ENCODE measurements at regions not wholly inside any gene's neighbourhood (a gene's known extent, or its start where the extent isn't known, plus 50 kb on each side); places are given as distances from the start of the nearest gene placed in this dataset.

- no peak for TF ChIP-seq CTCF (IDR thresholded peaks at IDR 0.05)
- no peak for TF ChIP-seq EP300 (IDR thresholded peaks at IDR 0.05)
These were observed 113.2 kb upstream of the ZNF827 start for GRCh38 chr4:146051728-146052391.

Measured in tibial nerve (tissue), 4 donors.